ENCODE measurements at regions not wholly inside any gene's neighbourhood (a gene's known extent, or its start where the extent isn't known, plus 50 kb on each side); places are given as distances from the start of the nearest gene placed in this dataset.

GRCh38 chr6:99183066-99183465 is 166.4 kb downstream of the FAXC start:
- no peaks in the 10 kb centered on the region for H3K27me3 ChIP-seq (ENCODE audit: control insufficient read depth in 1 of 2, insufficient read depth in 2 of 2, low read length in 2 of 2)
- DNase-seq (ENCODE audit: low spot score): no peak
- in situ Hi-C loops (cut with HindIII; ENCODE audit: extremely low pct_ligation_motif_present, low pct_unique_long_range_greater_than_20kb) (no loop called here), intact Hi-C loops (cut with micrococcal nuclease; ENCODE audit: unreplicated experiment) (no loop called here)
- WGBS (ENCODE audit: low lambda C conversion rate): 6% methylated on average over 1 of the region's 1 CpG
- no peaks in the 10 kb centered on the region for H3K79me2 ChIP-seq (ENCODE audit: insufficient read depth, low read length)
- H3K36me3 ChIP-seq (replicated peaks in 1 of 2; ENCODE audit: control insufficient read depth in 1 of 2, insufficient read depth in 2 of 2, low read length in 2 of 2): no peaks in the 10 kb centered on the region
- no peak overlapping the region for H3K4me3 ChIP-seq (replicated peaks in 1 of 3; ENCODE audit: insufficient read depth in 1 of 3, low read depth in 2 of 3, low read length in 3 of 3)
- H3K9ac ChIP-seq (ENCODE audit: insufficient read depth, low read depth, low read length): no peak overlapping the region
- POLR2A ChIA-PET: no interaction called here
- no peaks in the 10 kb centered on the region for H3K9me3 ChIP-seq (ENCODE audit: low read length)
- no peaks in the 10 kb centered on the region for H4K20me1 ChIP-seq (ENCODE audit: insufficient read depth, low read length)
- no peak for ATAC-seq
- no TSS peak for BruUV-seq (replicated peaks)
- CTCF ChIA-PET (ENCODE audit: low intra/inter-chr PET ratio, low total read pairs): no interaction called here
- H3K4me2 ChIP-seq (ENCODE audit: low read depth, low read length): no peak overlapping the region
- H3K4me1 ChIP-seq (ENCODE audit: insufficient read depth, low read length): no peaks in the 10 kb centered on the region
- H3K27ac ChIP-seq (ENCODE audit: extremely low read length, insufficient read depth, low read length): no peak overlapping the region
- no peak for FAIRE-seq
- no peak overlapping the region for H2AFZ ChIP-seq (ENCODE audit: low read length)
- TF ChIP-seq ZNF761 (CRISPR knock-in tag; conservative IDR thresholded peaks at IDR 0.05) (no peak), NFKB2 (CRISPR knock-in tag; IDR thresholded peaks at IDR 0.05; ENCODE audit: borderline replicate concordance) (no peak), REST (IDR thresholded peaks at IDR 0.05; ENCODE audit: borderline replicate concordance in 1 of 2, low read depth in 1 of 2, low read length in 2 of 2) (no peak), NFE2L1 (CRISPR knock-in tag; IDR thresholded peaks at IDR 0.05; ENCODE audit: borderline replicate concordance) (no peak), PBX2 (CRISPR knock-in tag; IDR thresholded peaks at IDR 0.05) (no peak), CERS6 (CRISPR knock-in tag; IDR thresholded peaks at IDR 0.05) (no peak), POLR2AphosphoS5 (IDR thresholded peaks at IDR 0.05; ENCODE audit: low read depth, low read length) (no peak), ZNF281 (CRISPR knock-in tag; IDR thresholded peaks at IDR 0.05; ENCODE audit: borderline replicate concordance) (no peak), TBX2 (CRISPR knock-in tag; IDR thresholded peaks at IDR 0.05; ENCODE audit: borderline replicate concordance) (no peak), CSRNP2 (CRISPR knock-in tag; conservative IDR thresholded peaks at IDR 0.05; ENCODE audit: low read depth) (no peak), SNAI1 (CRISPR knock-in tag; IDR thresholded peaks at IDR 0.05; ENCODE audit: borderline replicate concordance) (no peak), ETV5 (CRISPR knock-in tag; IDR thresholded peaks at IDR 0.05; ENCODE audit: borderline replicate concordance) (no peak), TOPORS (CRISPR knock-in tag; IDR thresholded peaks at IDR 0.05) (no peak), NFYB (CRISPR knock-in tag; IDR thresholded peaks at IDR 0.05) (no peak)
